ENCODE measurements at regions not wholly inside any gene's neighbourhood (a gene's known extent, or its start where the extent isn't known, plus 50 kb on each side); places are given as distances from the start of the nearest gene placed in this dataset.

DNA sequence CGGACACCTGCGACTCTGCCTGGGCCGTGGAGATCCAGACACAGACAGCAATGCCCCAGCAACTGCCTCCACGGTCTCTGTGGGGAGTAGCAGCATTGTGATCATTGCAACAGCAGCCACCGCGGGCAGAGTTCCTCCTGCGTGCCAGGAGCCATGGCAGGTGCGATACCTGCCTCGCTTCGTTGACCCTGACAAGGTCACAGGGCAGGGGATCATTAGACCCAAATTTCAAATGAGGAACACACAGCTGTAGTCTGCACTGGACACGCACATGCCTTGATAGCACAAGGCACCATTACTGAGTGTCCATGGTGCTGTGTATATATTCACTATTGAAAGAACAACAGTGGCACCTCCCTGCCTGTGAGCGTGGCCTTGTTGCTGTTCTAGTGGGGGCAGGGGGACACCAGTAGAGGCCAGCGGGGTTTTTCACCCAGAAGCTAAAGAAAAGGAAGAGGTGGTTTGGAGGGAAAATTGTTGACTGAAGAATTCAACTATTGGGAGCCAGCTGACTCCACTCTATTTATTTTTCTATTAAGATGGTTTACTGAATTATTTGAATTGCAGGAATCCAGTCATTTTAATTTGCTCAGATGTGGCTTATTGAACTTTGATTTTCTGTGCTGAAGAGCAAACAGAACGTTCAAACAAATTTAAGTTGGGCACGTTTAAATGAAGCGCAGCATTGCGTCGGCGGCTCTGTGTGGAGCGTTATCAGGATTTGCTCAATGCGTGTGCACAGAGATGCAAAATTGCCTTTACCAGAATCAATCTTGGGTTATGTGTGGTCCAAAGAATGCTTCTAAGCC is 60.2 kb upstream of the RPS6KA2 start:
- no peak overlapping the region for H3K4me3 ChIP-seq (replicated peaks; ENCODE audit: low read depth, low read length)
- no peak for DNase-seq (ENCODE audit: extremely low read depth, low read depth)
- TF ChIP-seq, protein P1, sequence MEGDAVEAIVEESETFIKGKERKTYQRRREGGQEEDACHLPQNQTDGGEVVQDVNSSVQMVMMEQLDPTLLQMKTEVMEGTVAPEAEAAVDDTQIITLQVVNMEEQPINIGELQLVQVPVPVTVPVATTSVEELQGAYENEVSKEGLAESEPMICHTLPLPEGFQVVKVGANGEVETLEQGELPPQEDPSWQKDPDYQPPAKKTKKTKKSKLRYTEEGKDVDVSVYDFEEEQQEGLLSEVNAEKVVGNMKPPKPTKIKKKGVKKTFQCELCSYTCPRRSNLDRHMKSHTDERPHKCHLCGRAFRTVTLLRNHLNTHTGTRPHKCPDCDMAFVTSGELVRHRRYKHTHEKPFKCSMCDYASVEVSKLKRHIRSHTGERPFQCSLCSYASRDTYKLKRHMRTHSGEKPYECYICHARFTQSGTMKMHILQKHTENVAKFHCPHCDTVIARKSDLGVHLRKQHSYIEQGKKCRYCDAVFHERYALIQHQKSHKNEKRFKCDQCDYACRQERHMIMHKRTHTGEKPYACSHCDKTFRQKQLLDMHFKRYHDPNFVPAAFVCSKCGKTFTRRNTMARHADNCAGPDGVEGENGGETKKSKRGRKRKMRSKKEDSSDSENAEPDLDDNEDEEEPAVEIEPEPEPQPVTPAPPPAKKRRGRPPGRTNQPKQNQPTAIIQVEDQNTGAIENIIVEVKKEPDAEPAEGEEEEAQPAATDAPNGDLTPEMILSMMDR (IDR thresholded peaks at IDR 0.05; ENCODE audit: low read depth, low read length, missing control alignments) = no peak

DNA sequence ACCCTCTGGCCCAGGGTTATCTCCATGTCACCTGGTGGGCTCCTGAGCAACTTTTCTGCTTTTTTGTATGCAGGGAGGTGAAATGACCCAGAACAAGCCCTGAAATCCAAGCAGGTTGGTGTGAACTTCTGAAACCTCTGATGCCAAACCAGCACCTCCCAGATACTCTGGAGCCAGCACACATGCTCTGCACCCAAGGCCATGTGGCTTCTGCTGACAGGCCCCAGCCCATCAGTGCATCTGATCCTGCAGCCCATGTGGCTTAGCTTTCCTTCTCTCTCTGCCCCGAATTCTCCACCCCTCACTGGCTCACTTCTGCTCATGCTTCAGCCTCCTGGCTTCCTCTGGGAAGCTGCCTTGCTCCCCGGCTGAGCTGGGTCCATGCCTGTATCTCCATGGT is 59.3 kb upstream of the RPS6KA2 start:
- TF ChIP-seq, protein P1 (IDR thresholded peaks at IDR 0.05; ENCODE audit: low read depth, low read length, missing control alignments) = no peak
- DNase-seq (ENCODE audit: extremely low read depth, low read depth) = no peak

DNA sequence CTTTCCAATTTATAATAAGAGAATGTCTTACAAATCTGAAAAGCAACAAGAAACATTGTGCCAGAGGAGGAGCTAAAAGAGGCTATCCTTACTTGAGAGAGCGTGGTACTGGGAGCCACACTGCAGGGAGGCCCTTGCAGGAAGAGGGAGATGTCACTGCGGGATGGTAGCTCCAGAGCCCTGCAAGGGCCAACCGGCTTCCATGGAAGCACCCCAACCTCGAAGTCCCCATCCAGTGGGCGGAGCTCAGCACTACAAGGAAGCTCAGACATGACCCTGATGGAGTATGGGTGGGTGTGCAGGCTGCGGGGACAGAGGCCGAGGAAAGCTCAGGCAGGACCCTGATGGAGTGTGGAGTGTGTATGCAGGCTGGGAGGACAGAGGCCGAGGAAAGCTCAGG is 57.8 kb upstream of the RPS6KA2 start:
- no peak overlapping the region for H3K4me3 ChIP-seq (replicated peaks; ENCODE audit: low read depth, low read length)
- DNase-seq (ENCODE audit: extremely low read depth, low read depth) = no peak
- TF ChIP-seq, protein P1 (IDR thresholded peaks at IDR 0.05; ENCODE audit: low read depth, low read length, missing control alignments) = no peak

More for the DNA sequence above, 59.3 kb upstream of the RPS6KA2 start:
- H3K4me3 ChIP-seq (replicated peaks; ENCODE audit: low read depth, low read length) = no peak overlapping the region

DNA sequence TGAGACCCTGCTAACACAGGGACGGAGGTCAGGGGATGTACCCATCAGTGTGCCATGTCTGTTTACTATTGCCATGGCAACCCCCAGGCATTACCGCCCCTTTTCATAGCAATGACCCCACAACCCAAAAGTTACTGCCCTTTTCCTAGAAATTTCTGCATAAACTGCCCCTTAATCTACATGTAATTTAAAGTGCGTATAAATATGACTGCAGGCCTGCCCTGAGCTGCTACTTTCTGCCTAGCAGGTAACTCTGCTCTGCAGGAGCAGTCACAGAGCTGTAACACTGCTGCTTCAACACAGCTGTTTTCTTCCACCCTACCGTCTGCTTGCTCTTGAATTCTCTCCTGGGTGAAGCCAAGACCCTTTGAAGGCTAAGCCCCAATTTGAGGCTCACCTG is 57.1 kb upstream of the RPS6KA2 start:
- DNase-seq (ENCODE audit: extremely low read depth, low read depth) = no peak
- TF ChIP-seq, protein P1 (IDR thresholded peaks at IDR 0.05; ENCODE audit: low read depth, low read length, missing control alignments) = no peak
- H3K4me3 ChIP-seq (replicated peaks; ENCODE audit: low read depth, low read length) = no peak overlapping the region

DNA sequence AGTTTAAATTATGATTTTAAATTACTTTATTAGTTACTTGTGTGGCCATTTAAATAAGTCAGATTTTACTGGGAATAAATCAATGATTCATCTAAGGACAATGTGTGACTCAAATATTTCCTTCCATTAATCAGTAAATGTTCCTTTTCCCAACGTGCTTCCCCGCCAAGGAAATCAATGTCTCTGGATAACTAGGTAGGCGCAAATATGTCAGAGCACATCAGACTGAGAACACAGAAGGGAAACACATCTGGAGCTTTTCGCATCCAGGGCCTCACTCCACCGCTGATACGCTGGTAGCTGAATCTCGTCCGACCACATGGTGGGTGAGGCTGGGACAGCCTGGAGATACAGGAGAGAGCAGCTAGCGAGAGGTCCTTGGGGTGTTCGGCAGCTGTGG is 56.4 kb upstream of the RPS6KA2 start:
- DNase-seq (ENCODE audit: extremely low read depth, low read depth) = no peak
- TF ChIP-seq, protein P1 (IDR thresholded peaks at IDR 0.05; ENCODE audit: low read depth, low read length, missing control alignments) = no peak
- no peak overlapping the region for H3K4me3 ChIP-seq (replicated peaks; ENCODE audit: low read depth, low read length)

DNA sequence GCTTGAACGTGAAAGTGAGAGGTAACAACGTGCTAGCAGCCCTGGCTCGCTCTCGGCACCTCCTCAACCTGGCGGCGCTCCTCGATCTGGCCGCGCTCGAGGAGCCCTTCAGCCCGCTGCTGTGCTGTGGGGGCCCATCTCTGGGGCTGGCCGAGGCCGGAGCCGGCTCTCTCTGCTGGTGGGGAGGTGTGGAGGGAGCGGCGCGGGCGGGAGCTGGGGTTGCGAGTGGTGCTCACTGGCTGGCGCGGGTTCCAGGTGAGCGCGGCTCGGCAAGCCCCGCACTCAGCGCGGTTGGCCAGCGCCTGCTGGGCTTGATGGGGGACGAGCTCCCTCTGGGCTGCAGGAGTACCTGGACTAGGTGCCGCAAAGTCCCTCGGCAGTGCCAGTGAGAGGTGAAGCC is 52.5 kb upstream of the RPS6KA2 start:
- no peak for DNase-seq (ENCODE audit: extremely low read depth, low read depth)
- no peak overlapping the region for H3K4me3 ChIP-seq (replicated peaks; ENCODE audit: low read depth, low read length)
- TF ChIP-seq, protein P1 (IDR thresholded peaks at IDR 0.05; ENCODE audit: low read depth, low read length, missing control alignments) = no peak
